HepG2 (cell line): ENCODE measurements at regions not wholly inside any gene's neighbourhood (a gene's known extent, or its start where the extent isn't known, plus 50 kb on each side); places are given as distances from the start of the nearest gene placed in this dataset.
"Not testable (repeated sequence)": the region's sequence is repeated elsewhere in the genome, so short reads cannot be mapped to it uniquely, and the experiment has no call there.

Experiments
- ATAC-seq: fragments of 200-7000 bp; cut with Tn5 transposase; 3 replicates; pipeline ENCODE4 v1.9.1; 2020; ENCODE audit warnings: mild to moderate bottlenecking, moderate library complexity
- BruUV-seq: library from RNA; stranded (reverse); fragments of 400-500 nt; replicated peaks from 2 replicates; lab custom pipeline; 2021; lab: Mats Ljungman, UMichigan
- CTCF ChIA-PET: fragments of 300-600 bp; formaldehyde crosslinking; extraction: SDS; loops from one replicate; lab custom pipeline; 2021; ENCODE audit warnings: low total read pairs, inconsistent platforms, low intra/inter-chr PET ratio; lab: Yijun Ruan, JAX
- POLR2A ChIA-PET: fragments of 350-600 bp; sonication (Branson Sonifier 250); formaldehyde crosslinking; loops from one replicate; lab custom pipeline; 2020; ENCODE audit warnings: antibody characterized with exemption, inconsistent platforms; lab: Yijun Ruan, JAX
- DNase-seq: peaks from one replicate; pipeline ENCODE4 v3.0.0-alpha.2; 2015; ENCODE audit warnings: low spot score
- FAIRE-seq: peaks from 3 replicates; lab custom pipeline; 2011; peaks lifted over from hg19 to GRCh38; lab: Jason Lieb, UNC
- H2AFZ ChIP-seq: one replicate; pipeline ENCODE4 v1.6.1; 2011; ENCODE audit warnings: low read length, inconsistent platforms
- H3K27ac ChIP-seq: fragments of 300-600 bp; 3 replicates; pipeline ENCODE4 v1.8.0; 2011; ENCODE audit warnings: mixed run types, mild to moderate bottlenecking, mixed read lengths, low read length, inconsistent platforms; ENCODE audit not compliant: insufficient read depth; ENCODE audit errors: extremely low read length
- H3K27me3 ChIP-seq, 2 experiments: fragments of 200-600 bp in 1 of 2; 2 replicates in 1 of 2; 3 replicates in 1 of 2; pipeline versions ENCODE4 v1.6.0 to v1.8.0; 2011; ENCODE audit warnings: low read length in 2 of 2, mild to moderate bottlenecking in 2 of 2, moderate library complexity in 2 of 2, inconsistent platforms in 1 of 2; ENCODE audit not compliant: insufficient read depth in 2 of 2, control insufficient read depth in 1 of 2
- H3K36me3 ChIP-seq, 2 experiments: fragments of 200-600 bp in 1 of 2; replicated peaks in 1 of 2; 2 replicates in 1 of 2; 3 replicates in 1 of 2; pipeline versions ENCODE4 v1.5.1 to v1.8.0; 2011; ENCODE audit warnings: low read length in 2 of 2, inconsistent platforms in 1 of 2; ENCODE audit not compliant: insufficient read depth in 2 of 2, control insufficient read depth in 1 of 2
- H3K4me1 ChIP-seq: 2 replicates; pipeline ENCODE4 v1.5.1; 2012; ENCODE audit warnings: low read length, inconsistent platforms; ENCODE audit not compliant: insufficient read depth
- H3K4me2 ChIP-seq: 2 replicates; pipeline ENCODE4 v1.6.0; 2011; ENCODE audit warnings: low read depth, low read length, inconsistent platforms
- H3K4me3 ChIP-seq, 3 experiments: fragments of 200-600 bp in 1 of 3; sonication (generic), shearing (Covaris generic) in 1 of 3; replicated peaks in 1 of 3; 2 replicates each; pipeline ENCODE4 v1.5.1; 2011 to 2016; ENCODE audit warnings: low read length in 3 of 3, inconsistent platforms in 2 of 3, low read depth in 2 of 3, mild to moderate bottlenecking in 2 of 3, control low read depth in 1 of 3, mixed read lengths in 1 of 3; ENCODE audit not compliant: insufficient read depth in 1 of 3
- H3K79me2 ChIP-seq: one replicate; pipeline ENCODE4 v1.6.1; 2011; ENCODE audit warnings: low read length, inconsistent platforms; ENCODE audit not compliant: insufficient read depth
- H3K9ac ChIP-seq: 2 replicates; pipeline ENCODE4 v1.6.0; 2011; ENCODE audit warnings: mild to moderate bottlenecking, low read depth, low read length, inconsistent platforms; ENCODE audit not compliant: insufficient read depth
- H3K9me3 ChIP-seq: 2 replicates; pipeline ENCODE4 v1.5.1; 2012; ENCODE audit warnings: mild to moderate bottlenecking, low read length
- H4K20me1 ChIP-seq: 2 replicates; pipeline ENCODE4 v1.6.0; 2011; ENCODE audit warnings: inconsistent platforms, mild to moderate bottlenecking, low read length, moderate library complexity; ENCODE audit not compliant: insufficient read depth
- CBX2 ChIP-seq, 2 experiments: fragments of 200-600 bp in 1 of 2; sonication (generic); formaldehyde crosslinking in 1 of 2; IDR thresholded peaks; 2 replicates each; pipeline versions ENCODE4 v1.7.0 to v1.8.1; 2018 to 2022; ENCODE audit warnings: low read depth in 2 of 2, low read length in 1 of 2, mild to moderate bottlenecking in 1 of 2, missing genetic modification reagents in 1 of 2
- DNMT1 ChIP-seq: sonication (generic); formaldehyde crosslinking; IDR thresholded peaks from 2 replicates; pipeline ENCODE4 v1.5.1; 2020; ENCODE audit warnings: mild to moderate bottlenecking, missing genetic modification reagents
- NFE2L1 ChIP-seq: sonication (generic); formaldehyde crosslinking; IDR thresholded peaks from 2 replicates; pipeline ENCODE4 v1.4.0; 2020; ENCODE audit warnings: missing genetic modification reagents, mild to moderate bottlenecking, borderline replicate concordance
- ZNF136 ChIP-seq: sonication (generic); formaldehyde crosslinking; IDR thresholded peaks from 2 replicates; pipeline ENCODE4 v1.8.1; 2022; ENCODE audit warnings: low read depth, mild to moderate bottlenecking, moderate library complexity, missing genetic modification reagents
- WGBS: methylation state at CpG from one replicate; pipeline ENCODE4 v1.1.6; 2017; ENCODE audit warnings: low lambda C conversion rate; 5-methylcytosine and 5-hydroxymethylcytosine counted together
- in situ Hi-C: cut with HindIII; loops from 2 replicates; pipeline ENCODE4 v1.10.0; 2017; ENCODE audit warnings: low pct_unique_long_range_greater_than_20kb; ENCODE audit not compliant: extremely low pct_ligation_motif_present
- intact Hi-C: fragments of 100-400 bp; cut with micrococcal nuclease; formaldehyde crosslinking; loops from one replicate; pipeline ENCODE4 v1.10.0; 2022; ENCODE audit not compliant: unreplicated experiment

DNA sequence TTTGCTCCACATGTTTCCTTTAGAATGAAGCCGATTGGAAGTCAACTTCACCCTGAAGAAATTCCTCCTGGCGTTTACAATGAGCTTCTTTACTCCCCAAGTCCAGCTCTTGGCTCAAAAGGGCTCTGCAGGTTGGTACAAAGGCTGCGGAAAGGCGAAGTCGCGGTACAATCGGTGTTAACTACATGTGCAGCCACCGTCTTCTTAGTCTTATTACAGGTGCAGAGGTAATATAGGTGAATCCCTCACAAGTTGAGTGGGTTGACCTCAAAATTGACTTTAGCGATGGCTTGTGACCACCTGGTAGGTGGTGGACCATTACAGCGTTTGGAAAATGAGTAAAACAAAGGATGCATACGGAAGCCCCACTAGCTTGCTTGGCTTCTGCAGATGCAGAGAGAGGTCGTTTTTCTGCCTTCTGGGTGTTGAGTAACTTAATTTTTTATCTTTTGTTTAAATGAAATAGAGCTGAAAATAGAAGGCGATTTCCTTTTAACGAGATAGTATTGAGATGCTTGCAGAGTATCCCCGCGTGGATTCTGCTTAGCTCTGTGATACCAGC, 98.0 kb downstream of the TRIM27 start:
- Histone ChIP-seq H3K9ac (no peak overlapping the region), H3K9me3 (no peaks in the 10 kb centered on the region), H3K27me3 (peaks cover 2 to 44% of the 10 kb centered on the region in 2 experiments; a peak in 4 of 5 replicates), H3K36me3 (no peaks in the 10 kb centered on the region), H3K4me2 (peak overlapping the region; percentile 60), H3K27ac (no peak overlapping the region), H2AFZ (no peak overlapping the region), H3K79me2 (no peaks in the 10 kb centered on the region), H3K4me3 (no peak overlapping the region; a peak in 1 of 6 replicates), H4K20me1 (no peaks in the 10 kb centered on the region), H3K4me1 (peaks cover 16% of the 10 kb centered on the region)
- in situ Hi-C loops (loop anchor here (25.0 kb wide), 1 partner anchor 761 kb away; the partner anchor contains the start of gene OR2H2), intact Hi-C loops (no loop called here)
- no TSS peak for BruUV-seq
- no peak for TF ChIP-seq DNMT1
- no peak for TF ChIP-seq ZNF136
- TF ChIP-seq NFE2L1 = no peak
- 0 out of 2 replicates have a peak, but pooled peaks have one; percentile 18 for TF ChIP-seq CBX2 (IDR thresholded peaks at IDR 0.05; ENCODE audit: low read depth, low read length)
- TF ChIP-seq CBX2 (CRISPR knock-in tag; IDR thresholded peaks at IDR 0.05; ENCODE audit: low read depth) = no peak
- CTCF ChIA-PET = no interaction called here
- ATAC-seq = peak; percentile 41; the same call in 2 of the 3 replicates
- WGBS = 22% methylated on average over 16 of the region's 16 CpGs
- FAIRE-seq = no peak
- no peak for DNase-seq
- POLR2A ChIA-PET = no interaction called here

GRCh38 chr6:28831683-28832082, 92.1 kb downstream of the TRIM27 start:
- H3K79me2 ChIP-seq, H4K20me1 ChIP-seq, CTCF ChIA-PET, H3K4me3 ChIP-seq, H2AFZ ChIP-seq, H3K4me1 ChIP-seq, intact Hi-C loops, DNase-seq, H3K4me2 ChIP-seq, H3K27ac ChIP-seq, H3K36me3 ChIP-seq, ATAC-seq, BruUV-seq, H3K9ac ChIP-seq, H3K9me3 ChIP-seq, POLR2A ChIA-PET, FAIRE-seq: not testable (repeated sequence)
- in situ Hi-C loops = loop anchor here (25.0 kb wide), 1 partner anchor 756 kb away; the partner anchor contains the start of gene OR2H2
- WGBS = 20% methylated on average over 6 of the region's 6 CpGs
- H3K27me3 ChIP-seq = peaks cover 0 to 13% of the 10 kb centered on the region in 2 experiments; a peak in 2 of 5 replicates
